Smooth muscle cell (in vitro differentiated cells): ENCODE measurements at regions not wholly inside any gene's neighbourhood (a gene's known extent, or its start where the extent isn't known, plus 50 kb on each side); places are given as distances from the start of the nearest gene placed in this dataset.

Experiments used
- DNase-seq: peaks from one replicate; lab custom pipeline; 2025; ENCODE audit not compliant: unreplicated experiment; lab: John Stamatoyannopoulos, UW
- H2AFZ ChIP-seq: fragments of 200-600 bp; sonication (generic); 2 replicates; pipeline ENCODE4 v1.6.0; 2016; ENCODE audit warnings: antibody characterized with exemption, low read depth, mild to moderate bottlenecking
- H3F3A ChIP-seq: fragments of 200-600 bp; sonication (generic); 2 replicates; pipeline ENCODE4 v1.6.0; 2017; ENCODE audit warnings: antibody characterized with exemption, low read depth
- H3K27ac ChIP-seq: fragments of 200-600 bp; sonication (generic); 2 replicates; pipeline ENCODE4 v1.5.1; 2016; ENCODE audit warnings: low read depth, mild to moderate bottlenecking
- H3K27me3 ChIP-seq: fragments of 200-600 bp; sonication (generic); 2 replicates; pipeline ENCODE4 v1.6.1; 2016; ENCODE audit warnings: low read depth, mild to moderate bottlenecking
- H3K36me3 ChIP-seq: fragments of 200-600 bp; sonication (generic); 2 replicates; pipeline ENCODE4 v1.5.1; 2016; ENCODE audit warnings: low read depth
- H3K4me1 ChIP-seq: fragments of 200-600 bp; sonication (generic); 2 replicates; pipeline ENCODE4 v1.5.1; 2016; ENCODE audit warnings: low read depth
- H3K4me2 ChIP-seq: fragments of 200-600 bp; sonication (generic); 2 replicates; pipeline ENCODE4 v1.6.0; 2016; ENCODE audit warnings: mild to moderate bottlenecking
- H3K4me3 ChIP-seq: fragments of 200-600 bp; sonication (generic); 2 replicates; pipeline ENCODE4 v1.5.1; 2016; ENCODE audit warnings: mild to moderate bottlenecking
- H3K79me2 ChIP-seq: fragments of 200-600 bp; sonication (generic); 2 replicates; pipeline ENCODE4 v1.6.0; 2016; ENCODE audit warnings: low read depth, mild to moderate bottlenecking
- H3K9ac ChIP-seq: fragments of 200-600 bp; sonication (generic); 2 replicates; pipeline ENCODE4 v1.6.0; 2016; ENCODE audit warnings: low read depth
- H3K9me3 ChIP-seq: fragments of 200-600 bp; sonication (generic); replicated peaks from 2 replicates; pipeline ENCODE4 v1.5.1; 2016; ENCODE audit warnings: low read depth
- H4K20me1 ChIP-seq: fragments of 200-600 bp; sonication (generic); 2 replicates; pipeline ENCODE4 v1.6.0; 2016; ENCODE audit warnings: low read depth
- WGBS: methylation state at CpG from one replicate; pipeline ENCODE4 v1.1.7; 2016; ENCODE audit warnings: low lambda C conversion rate; 5-methylcytosine and 5-hydroxymethylcytosine counted together
- TF ChIP-seq, protein P1 (sequence below): fragments of 200-600 bp; sonication (generic); IDR thresholded peaks from 2 replicates; pipeline ENCODE4 v1.5.1; 2017; ENCODE audit warnings: borderline replicate concordance, mild to moderate bottlenecking, antibody characterized with exemption; ENCODE audit not compliant: insufficient read depth, poor library complexity, severe bottlenecking

DNA sequence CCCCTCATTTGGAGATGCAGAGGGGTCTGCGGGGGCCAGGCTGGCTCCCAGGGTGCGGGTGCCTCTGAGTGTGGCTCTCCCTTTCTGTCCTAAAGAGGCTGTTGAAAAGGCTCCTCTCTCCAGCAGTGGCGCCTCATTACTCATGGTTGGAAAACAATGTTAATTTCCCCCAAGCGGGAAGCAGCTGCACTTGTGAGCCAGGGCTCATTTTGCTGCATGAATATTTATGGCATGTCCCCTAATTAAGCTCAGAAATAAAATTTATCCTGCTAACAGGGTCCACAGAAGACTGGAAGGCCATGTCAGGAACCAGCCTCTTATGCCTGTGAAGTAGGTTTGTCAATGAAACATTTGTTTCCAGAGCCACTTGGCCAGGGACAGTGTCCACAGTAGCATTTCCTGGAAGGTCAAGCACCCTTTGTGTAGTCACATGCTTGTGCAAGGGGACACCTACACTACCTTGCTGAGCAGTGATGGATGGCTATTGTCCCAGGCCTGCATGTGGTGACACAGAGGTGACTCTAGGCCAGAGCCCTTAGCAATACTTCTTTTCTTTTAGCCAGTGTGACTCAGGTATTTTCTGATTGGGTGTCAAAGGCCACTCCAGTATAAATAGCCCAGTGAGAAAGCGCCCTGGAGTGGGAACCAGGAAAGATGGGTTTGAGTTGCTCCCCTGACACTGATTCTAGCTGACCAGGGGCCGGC, 259.0 kb downstream of the FOXD2 start:
- Histone ChIP-seq H3K9ac (no peak overlapping the region), H3K36me3 (no peaks in the 10 kb centered on the region), H3K4me2 (no peak overlapping the region), H3K4me1 (peaks cover 15% of the 10 kb centered on the region), H3K79me2 (no peaks in the 10 kb centered on the region), H3K9me3 (no peaks in the 10 kb centered on the region), H3K4me3 (no peak overlapping the region), H3F3A (no peaks in the 10 kb centered on the region), H2AFZ (no peak overlapping the region), H3K27me3 (peaks cover 78% of the 10 kb centered on the region), H4K20me1 (no peaks in the 10 kb centered on the region), H3K27ac (no peak overlapping the region)
- TF ChIP-seq, protein P1, sequence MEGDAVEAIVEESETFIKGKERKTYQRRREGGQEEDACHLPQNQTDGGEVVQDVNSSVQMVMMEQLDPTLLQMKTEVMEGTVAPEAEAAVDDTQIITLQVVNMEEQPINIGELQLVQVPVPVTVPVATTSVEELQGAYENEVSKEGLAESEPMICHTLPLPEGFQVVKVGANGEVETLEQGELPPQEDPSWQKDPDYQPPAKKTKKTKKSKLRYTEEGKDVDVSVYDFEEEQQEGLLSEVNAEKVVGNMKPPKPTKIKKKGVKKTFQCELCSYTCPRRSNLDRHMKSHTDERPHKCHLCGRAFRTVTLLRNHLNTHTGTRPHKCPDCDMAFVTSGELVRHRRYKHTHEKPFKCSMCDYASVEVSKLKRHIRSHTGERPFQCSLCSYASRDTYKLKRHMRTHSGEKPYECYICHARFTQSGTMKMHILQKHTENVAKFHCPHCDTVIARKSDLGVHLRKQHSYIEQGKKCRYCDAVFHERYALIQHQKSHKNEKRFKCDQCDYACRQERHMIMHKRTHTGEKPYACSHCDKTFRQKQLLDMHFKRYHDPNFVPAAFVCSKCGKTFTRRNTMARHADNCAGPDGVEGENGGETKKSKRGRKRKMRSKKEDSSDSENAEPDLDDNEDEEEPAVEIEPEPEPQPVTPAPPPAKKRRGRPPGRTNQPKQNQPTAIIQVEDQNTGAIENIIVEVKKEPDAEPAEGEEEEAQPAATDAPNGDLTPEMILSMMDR: no peak
- WGBS: 86% methylated on average over 6 of the region's 6 CpGs
- DNase-seq: no peak

DNA sequence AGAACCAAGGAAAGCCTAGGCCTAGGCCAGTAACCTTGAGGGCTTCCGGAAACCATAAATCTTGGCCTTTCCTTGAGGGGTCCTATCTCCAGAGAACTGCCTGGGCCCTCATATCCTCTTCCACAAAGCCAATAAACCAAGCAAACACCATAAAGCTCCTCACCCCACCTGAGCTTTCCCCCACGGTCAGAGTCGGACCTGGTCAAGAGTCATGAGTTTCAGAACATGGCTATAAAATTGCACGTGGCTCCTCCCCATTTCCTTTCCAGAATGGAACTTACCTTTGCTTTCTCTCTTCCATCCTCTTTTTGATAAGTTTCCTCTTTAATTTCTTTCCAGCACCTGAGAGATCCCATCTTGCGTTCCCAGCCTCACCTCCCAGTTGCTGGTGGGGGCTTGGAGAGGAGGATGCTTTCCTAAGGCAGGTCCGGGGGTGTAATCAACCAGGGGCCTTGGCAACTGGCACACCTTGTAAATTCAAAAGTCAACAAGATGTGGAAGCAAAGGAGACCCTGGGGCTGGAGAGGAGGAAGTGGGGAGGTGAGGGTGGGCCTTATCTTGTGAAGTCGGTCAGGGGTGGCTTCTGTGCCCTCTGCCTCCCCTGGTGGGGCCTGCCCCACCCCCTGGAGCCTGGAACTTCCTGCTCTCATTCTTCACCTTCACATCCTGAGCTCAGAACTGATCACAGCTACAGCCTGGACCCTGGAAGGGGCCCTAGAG, 259.9 kb downstream of the FOXD2 start:
- 92% methylated on average over 7 of the region's 7 CpGs for WGBS
- Histone ChIP-seq H2AFZ (no peak overlapping the region), H3K36me3 (no peaks in the 10 kb centered on the region), H3K79me2 (no peaks in the 10 kb centered on the region), H3K27me3 (peaks cover 77% of the 10 kb centered on the region), H3K4me1 (peaks cover 13% of the 10 kb centered on the region), H3F3A (no peaks in the 10 kb centered on the region), H4K20me1 (no peaks in the 10 kb centered on the region), H3K4me2 (no peak overlapping the region), H3K9me3 (no peaks in the 10 kb centered on the region), H3K4me3 (no peak overlapping the region), H3K27ac (no peak overlapping the region), H3K9ac (no peak overlapping the region)
- TF ChIP-seq, protein P1: no peak
- no peak for DNase-seq

DNA sequence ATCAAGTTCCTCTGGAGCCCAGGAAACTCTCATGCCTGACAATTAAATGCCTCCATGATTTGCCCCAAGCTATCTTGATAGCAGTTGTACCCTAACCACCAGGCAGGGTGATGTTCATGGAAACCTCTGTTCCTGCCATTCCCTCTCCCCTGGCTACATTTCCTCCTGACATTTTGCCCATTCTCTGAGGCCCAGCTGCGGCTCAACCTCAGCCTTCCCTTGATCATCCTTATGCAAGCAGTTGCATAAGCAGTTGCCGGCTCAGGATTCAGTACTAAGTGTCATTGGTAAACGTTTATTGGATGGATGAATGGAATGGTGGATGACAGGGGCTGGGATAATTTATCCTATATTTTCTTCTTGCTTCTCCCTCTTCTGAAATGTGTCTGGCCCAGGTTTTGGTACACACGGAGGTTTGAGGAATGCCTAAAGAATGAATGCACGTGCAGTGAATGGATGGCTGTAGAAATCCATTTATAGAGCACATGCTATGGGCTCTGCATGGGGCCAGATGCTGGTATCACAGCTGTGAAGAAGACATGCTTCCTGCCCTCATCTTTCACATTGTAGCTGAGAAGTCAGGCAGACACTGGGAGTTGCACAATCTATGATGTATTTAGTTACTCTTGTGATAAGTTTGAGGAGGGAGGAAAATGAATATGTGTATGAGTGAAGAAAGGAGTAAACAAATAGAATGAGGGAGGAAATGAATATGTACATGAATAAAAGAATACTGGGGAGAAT, 261.8 kb downstream of the FOXD2 start:
- no peak overlapping the region for H2AFZ ChIP-seq
- no peaks in the 10 kb centered on the region for H3F3A ChIP-seq
- H4K20me1 ChIP-seq: no peaks in the 10 kb centered on the region
- H3K9ac ChIP-seq: no peak overlapping the region
- no peak for DNase-seq
- H3K4me1 ChIP-seq: peaks cover 5% of the 10 kb centered on the region
- TF ChIP-seq, protein P1: no peak
- no peak overlapping the region for H3K4me3 ChIP-seq
- no peaks in the 10 kb centered on the region for H3K36me3 ChIP-seq
- 86% methylated on average over 5 of the region's 5 CpGs for WGBS
- H3K27me3 ChIP-seq: peaks cover 69% of the 10 kb centered on the region
- no peak overlapping the region for H3K4me2 ChIP-seq
- H3K79me2 ChIP-seq: no peaks in the 10 kb centered on the region
- no peak overlapping the region for H3K27ac ChIP-seq
- no peaks in the 10 kb centered on the region for H3K9me3 ChIP-seq
